Activated T-cell treated with anti-CD3 and anti-CD28 coated beads, Interleukin-2, amount 50 U/mL, for 1 hour (primary cell): ENCODE measurements at regions not wholly inside any gene's neighbourhood (a gene's known extent, or its start where the extent isn't known, plus 50 kb on each side); places are given as distances from the start of the nearest gene placed in this dataset.
"Not testable (repeated sequence)": the region's sequence is repeated elsewhere in the genome, so short reads cannot be mapped to it uniquely, and the experiment has no call there.

Experiments used
- DNase-seq: peaks from one replicate; pipeline ENCODE4 v3.0.0-alpha.2; 2020

- peak; percentile 74 for DNase-seq
These were observed 115.4 kb downstream of the LHX2 start for GRCh38 chr9:124126648-124127646.

DNA sequence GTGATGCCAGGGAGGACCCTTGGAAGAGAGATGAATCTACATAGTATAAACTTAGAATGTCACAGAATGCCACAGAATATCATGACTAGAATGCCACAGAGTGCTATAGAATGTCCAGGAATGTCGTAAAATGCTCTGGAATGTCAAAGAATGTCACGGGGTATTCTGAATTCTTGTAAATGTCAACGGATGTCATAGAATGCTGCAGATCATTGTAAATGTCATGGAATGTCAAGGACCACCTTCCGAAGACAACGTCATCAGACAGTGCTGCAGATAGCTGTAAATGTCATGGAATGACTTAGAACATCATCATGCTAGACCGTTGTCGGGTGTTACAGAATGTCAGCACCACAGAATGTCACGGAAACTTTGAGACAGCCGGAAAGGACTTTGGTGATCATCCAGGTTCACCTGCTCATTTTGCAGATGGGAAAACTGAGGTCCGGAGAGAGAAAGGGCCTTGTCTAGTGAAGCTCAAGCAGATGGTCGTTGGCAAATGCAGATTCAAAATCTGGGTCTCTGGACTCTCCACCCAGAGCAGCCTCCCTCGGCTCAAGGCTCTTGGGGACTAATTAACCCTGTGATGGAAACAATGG lies 117.1 kb downstream of the LHX2 start:
- DNase-seq, result no peak

GRCh38 chr9:124130277-124131075 lies 118.9 kb downstream of the LHX2 start:
- DNase-seq, result no peak

GRCh38 chr9:124131518-124131917 lies 120.0 kb downstream of the LHX2 start:
- DNase-seq, result not testable (repeated sequence)

GRCh38 chr9:124132671-124133147 lies 121.1 kb downstream of the LHX2 start:
- DNase-seq, result no peak

DNA sequence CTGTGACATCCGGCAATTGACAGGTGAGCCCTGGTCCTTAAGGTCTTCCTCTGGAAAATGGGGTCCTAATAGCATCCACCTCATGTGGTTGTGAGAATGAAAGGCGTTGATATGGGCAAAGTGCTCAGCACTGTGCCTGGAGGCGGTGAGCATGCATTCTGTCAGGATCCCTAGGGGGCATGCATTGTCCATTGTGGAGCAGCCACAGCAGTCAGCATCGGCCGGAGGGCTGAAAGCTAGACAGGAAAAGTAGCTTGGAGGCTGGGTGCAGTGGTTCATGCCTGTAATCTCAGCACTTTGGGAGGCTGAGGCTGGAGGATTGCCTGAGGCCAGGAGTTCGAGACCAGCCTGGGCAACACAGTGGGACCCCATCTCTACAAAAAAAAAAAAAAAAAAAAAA lies 122.2 kb downstream of the LHX2 start:
- DNase-seq, result no peak

DNA sequence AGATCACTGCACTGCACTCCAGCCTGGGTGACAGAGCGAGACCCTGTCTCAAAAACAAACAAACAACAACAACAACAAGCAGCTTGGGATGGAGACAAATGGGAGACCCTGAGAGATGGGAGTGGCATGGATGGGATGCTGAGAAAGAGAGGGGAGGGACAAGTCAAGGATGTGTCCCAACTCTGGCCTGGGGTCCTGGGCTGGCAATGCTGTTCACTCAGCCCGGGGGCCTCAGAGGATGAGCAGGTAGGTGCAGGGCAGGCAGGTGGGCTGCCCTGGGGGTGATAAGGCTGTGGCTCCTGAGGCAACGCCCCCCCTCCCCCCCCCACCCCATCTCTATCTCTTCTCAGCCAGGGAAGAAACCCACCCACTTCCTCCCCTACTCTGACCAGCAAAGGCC lies 123.0 kb downstream of the LHX2 start:
- DNase-seq, result no peak

GRCh38 chr9:124135813-124136365 lies 121.9 kb upstream of the NEK6 start:
- no peak for DNase-seq

DNA sequence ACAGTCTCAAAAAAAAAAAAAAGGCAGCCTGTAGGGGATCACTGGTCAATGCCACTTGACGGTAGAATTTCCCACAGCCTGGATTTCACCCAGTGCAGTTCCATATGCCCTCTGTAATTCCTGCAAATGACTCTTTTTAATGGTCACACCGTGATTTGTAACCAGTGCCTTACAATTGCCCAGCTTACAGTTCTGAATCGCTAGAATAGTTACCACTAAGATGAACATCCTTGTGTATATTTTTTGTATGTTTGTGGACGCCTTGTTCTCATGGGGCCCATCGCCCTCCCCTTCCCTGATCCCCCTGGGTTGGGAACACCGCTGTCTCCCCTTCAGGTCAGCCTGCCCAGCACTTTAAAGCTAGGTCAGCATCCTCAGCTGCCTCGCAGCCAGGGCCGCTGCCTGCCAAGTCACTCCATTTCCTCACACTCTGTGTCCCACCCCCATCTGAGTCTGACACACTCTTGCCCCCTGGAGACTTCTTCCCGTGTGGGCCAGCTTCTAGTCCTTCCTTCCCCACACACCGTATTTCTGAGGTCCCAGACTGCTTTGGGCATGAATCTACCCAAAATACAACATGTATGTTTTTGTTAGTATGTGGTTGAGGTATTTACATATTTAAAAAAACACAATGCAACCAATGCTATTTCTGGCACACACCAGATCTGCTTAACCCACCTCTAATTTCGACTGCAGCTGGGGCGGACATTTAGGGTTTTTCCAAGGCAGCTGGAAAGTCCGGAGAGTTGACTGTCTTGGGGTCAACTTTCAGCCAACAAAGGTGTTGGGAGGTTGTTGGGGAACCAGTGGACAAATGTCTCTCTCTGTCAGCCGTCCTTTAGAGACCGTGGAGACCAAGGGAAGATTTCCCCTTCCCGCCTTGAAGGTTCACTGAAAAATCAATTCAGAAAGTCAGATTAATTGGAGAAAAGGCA lies 120.5 kb upstream of the NEK6 start:
- DNase-seq, result no peak

DNA sequence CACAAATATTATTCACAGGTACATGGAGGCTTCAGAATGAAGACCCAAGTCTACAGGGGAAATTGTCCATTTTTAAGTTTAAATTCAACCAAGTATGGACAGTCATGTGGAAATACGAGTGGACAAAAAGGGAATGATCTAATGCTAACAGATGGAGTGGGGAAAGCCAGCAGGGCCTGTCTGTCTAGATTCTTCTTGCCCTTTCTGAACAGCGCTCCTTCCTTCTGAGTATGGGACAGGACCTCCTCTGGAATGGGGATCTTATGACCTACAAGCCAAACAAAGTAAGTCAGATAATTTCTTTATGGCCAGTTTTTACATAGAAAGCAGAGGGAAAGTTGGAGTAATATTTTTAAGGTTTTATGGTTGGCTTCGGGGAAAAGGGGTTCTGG lies 119.8 kb upstream of the NEK6 start:
- DNase-seq, result no peak

GRCh38 chr9:124139001-124139400 lies 118.7 kb upstream of the NEK6 start:
- DNase-seq, result no peak

GRCh38 chr9:124140941-124141568 lies 116.7 kb upstream of the NEK6 start:
- no peak for DNase-seq

DNA sequence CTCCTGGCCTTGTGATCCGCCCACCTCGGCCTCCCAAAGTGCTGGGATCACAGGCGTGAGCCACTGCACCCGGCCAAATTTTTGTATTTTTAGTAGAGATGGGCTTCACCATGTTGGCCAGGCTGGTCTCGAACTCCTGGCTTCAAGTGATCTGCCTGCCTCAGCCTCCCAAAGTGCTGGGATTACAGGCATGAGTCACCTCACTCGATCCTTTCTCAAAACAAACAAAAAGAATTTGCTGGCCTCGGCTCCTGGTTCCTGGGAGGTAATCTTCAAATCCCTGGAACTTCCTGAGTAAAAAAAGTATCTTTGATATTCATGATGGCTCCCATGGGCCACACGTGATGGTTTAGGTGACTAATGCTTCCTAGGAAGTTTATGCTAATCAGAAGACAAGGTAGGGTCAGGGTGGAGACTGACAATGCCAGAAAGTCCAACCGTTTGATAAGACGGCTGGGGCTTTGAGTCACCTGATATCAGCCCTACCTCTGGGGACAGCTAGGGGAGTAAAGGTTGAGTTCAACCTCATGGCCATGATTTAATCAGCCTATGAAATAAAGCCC lies 113.1 kb upstream of the NEK6 start:
- not testable (repeated sequence) for DNase-seq

GRCh38 chr9:124146031-124146561 lies 111.7 kb upstream of the NEK6 start:
- DNase-seq, result no peak

DNA sequence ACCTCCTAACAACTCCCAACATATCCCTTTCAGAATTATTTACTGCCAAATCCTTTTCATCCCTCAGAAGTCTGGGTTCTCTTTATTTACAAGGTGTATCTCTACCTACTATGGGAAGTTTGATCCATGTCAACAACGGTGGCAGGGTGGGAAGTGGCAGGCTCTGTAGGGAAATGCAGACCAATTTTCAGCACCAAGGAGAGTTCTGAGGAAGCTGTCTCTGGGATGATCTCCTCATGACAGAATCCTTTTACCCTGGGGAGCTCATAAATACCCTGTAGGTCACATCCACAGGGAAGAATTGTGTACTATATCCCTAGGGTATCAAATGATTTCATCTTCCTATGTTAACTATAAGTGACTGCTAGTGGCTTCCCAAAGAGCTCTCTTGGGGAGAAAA lies 107.8 kb upstream of the NEK6 start:
- DNase-seq, result no peak

GRCh38 chr9:124163760-124164255 lies 93.9 kb upstream of the NEK6 start:
- no peak for DNase-seq

- DNase-seq, result no peak
These were observed 92.9 kb upstream of the NEK6 start for GRCh38 chr9:124164811-124165210.

GRCh38 chr9:124174433-124174832 lies 83.3 kb upstream of the NEK6 start:
- DNase-seq, result no peak

DNA sequence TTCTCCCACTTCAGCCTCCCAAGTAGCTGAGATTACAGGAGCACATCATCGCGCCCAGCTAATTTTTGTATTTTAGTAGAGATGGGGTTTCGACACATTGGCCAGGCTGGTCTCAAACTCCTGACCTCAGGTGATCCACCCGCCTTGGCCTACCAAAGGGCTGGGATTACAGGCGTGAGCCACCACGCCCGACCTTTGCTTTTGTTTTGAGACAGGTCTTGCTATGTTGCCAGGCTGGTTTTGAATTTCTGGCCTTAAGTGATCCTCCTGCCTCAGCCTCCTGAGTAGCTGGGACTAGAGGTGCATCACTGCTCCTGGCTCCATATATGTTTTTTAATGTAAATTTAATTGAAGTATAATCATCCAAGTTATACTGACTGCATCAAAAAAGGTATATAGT lies 80.2 kb upstream of the NEK6 start:
- not testable (repeated sequence) for DNase-seq
